Upper lobe of left lung (tissue), 4 donors: ENCODE measurements at regions not wholly inside any gene's neighbourhood (a gene's known extent, or its start where the extent isn't known, plus 50 kb on each side); places are given as distances from the start of the nearest gene placed in this dataset.

Experiments
- POLR2A ChIP-seq, 4 donors: fragments of 450-650 bp; IDR thresholded peaks; one replicate each; pipeline ENCODE4 v1.5.1; 2016 to 2017; ENCODE audit warnings: antibody characterized with exemption in 4 of 4, mild to moderate bottlenecking in 2 of 4
- TF ChIP-seq, protein P1 (sequence below), 6 experiments: fragments of 450-650 bp in 4 of 6; fragments of 200-600 bp in 2 of 6; sonication (generic) in 2 of 6; IDR thresholded peaks; one replicate each; pipeline ENCODE4 v1.5.1; 2016 to 2019; ENCODE audit warnings: antibody characterized with exemption in 6 of 6

DNA sequence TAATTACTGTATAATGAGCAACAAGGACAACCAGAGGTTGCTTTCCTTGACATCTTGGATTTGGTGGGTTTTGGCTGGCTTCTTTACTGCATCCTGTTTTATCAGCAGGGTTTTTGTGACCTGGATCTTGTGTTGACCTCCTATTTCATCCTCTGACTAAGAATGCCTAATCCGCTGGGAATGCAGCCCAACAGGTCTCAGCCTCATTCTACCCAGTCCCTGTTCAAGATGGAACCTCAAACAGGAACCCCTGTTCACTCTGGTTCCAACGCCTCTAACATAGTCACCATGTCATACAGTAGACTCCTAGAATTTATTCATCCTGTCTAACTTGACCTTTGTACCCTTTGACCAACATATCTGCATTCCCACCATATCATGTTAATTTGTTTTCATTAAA is 183.8 kb upstream of the SOX9 start:
- TF ChIP-seq, protein P1, sequence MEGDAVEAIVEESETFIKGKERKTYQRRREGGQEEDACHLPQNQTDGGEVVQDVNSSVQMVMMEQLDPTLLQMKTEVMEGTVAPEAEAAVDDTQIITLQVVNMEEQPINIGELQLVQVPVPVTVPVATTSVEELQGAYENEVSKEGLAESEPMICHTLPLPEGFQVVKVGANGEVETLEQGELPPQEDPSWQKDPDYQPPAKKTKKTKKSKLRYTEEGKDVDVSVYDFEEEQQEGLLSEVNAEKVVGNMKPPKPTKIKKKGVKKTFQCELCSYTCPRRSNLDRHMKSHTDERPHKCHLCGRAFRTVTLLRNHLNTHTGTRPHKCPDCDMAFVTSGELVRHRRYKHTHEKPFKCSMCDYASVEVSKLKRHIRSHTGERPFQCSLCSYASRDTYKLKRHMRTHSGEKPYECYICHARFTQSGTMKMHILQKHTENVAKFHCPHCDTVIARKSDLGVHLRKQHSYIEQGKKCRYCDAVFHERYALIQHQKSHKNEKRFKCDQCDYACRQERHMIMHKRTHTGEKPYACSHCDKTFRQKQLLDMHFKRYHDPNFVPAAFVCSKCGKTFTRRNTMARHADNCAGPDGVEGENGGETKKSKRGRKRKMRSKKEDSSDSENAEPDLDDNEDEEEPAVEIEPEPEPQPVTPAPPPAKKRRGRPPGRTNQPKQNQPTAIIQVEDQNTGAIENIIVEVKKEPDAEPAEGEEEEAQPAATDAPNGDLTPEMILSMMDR (IDR thresholded peaks at IDR 0.05): no peak
- TF ChIP-seq POLR2A (IDR thresholded peaks at IDR 0.05): no peak
